ENCODE measurements at regions not wholly inside any gene's neighbourhood (a gene's known extent, or its start where the extent isn't known, plus 50 kb on each side); places are given as distances from the start of the nearest gene placed in this dataset.

DNA sequence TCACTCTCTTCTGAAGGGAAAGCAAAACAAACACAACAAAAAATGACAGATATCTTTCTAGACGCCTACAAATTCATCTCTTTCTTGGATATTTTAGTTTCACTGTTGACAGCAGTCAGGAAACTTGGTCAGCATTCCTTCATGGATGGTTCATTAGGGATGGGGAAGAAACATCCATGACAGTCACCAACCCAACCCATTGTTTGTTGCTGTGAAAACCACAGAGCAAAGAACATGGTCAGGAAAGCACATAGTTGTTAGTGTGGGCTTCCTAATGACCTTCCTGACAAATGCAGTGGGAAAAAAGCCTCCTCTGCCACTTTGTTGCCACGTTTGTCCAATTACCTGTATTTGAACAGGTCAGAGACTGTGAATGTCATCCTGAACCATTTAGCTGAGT lies 139.8 kb upstream of the SNX19 start:
- TF ChIP-seq POLR2A (IDR thresholded peaks at IDR 0.05) (no peak), POLR2AphosphoS5 (IDR thresholded peaks at IDR 0.05) (no peak)
- TF ChIP-seq, protein P1, sequence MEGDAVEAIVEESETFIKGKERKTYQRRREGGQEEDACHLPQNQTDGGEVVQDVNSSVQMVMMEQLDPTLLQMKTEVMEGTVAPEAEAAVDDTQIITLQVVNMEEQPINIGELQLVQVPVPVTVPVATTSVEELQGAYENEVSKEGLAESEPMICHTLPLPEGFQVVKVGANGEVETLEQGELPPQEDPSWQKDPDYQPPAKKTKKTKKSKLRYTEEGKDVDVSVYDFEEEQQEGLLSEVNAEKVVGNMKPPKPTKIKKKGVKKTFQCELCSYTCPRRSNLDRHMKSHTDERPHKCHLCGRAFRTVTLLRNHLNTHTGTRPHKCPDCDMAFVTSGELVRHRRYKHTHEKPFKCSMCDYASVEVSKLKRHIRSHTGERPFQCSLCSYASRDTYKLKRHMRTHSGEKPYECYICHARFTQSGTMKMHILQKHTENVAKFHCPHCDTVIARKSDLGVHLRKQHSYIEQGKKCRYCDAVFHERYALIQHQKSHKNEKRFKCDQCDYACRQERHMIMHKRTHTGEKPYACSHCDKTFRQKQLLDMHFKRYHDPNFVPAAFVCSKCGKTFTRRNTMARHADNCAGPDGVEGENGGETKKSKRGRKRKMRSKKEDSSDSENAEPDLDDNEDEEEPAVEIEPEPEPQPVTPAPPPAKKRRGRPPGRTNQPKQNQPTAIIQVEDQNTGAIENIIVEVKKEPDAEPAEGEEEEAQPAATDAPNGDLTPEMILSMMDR (IDR thresholded peaks at IDR 0.05) = no peak
